IPS-20b (cell line): ENCODE measurements at regions not wholly inside any gene's neighbourhood (a gene's known extent, or its start where the extent isn't known, plus 50 kb on each side); places are given as distances from the start of the nearest gene placed in this dataset.
"Not testable (repeated sequence)": the region's sequence is repeated elsewhere in the genome, so short reads cannot be mapped to it uniquely, and the experiment has no call there.

ENCODE experiments used
- H3K27ac ChIP-seq: one replicate; pipeline ENCODE4 v1.5.1; 2013; ENCODE audit warnings: low read length
- H3K27me3 ChIP-seq: 2 replicates; pipeline ENCODE4 v1.6.1; 2013; ENCODE audit warnings: mild to moderate bottlenecking, low read length, inconsistent platforms; ENCODE audit not compliant: insufficient read depth
- H3K36me3 ChIP-seq: 2 replicates; pipeline ENCODE4 v1.6.1; 2013; ENCODE audit warnings: low read depth, mild to moderate bottlenecking, inconsistent platforms, low read length, moderate library complexity; ENCODE audit not compliant: insufficient read depth
- H3K4me1 ChIP-seq: 2 replicates; pipeline ENCODE4 v1.6.1; 2013; ENCODE audit warnings: mild to moderate bottlenecking, control low read depth, inconsistent platforms, low read length, moderate library complexity; ENCODE audit not compliant: insufficient read depth
- H3K4me3 ChIP-seq: 2 replicates; pipeline ENCODE4 v1.5.1; 2013; ENCODE audit warnings: mild to moderate bottlenecking, low read length, inconsistent platforms
- H3K9ac ChIP-seq: 2 replicates; pipeline ENCODE4 v1.6.1; 2013; ENCODE audit warnings: low read depth, mild to moderate bottlenecking, inconsistent platforms, low read length, moderate library complexity
- H3K9me3 ChIP-seq: 2 replicates; pipeline ENCODE4 v1.6.1; 2013; ENCODE audit warnings: mild to moderate bottlenecking, low read depth, low read length, inconsistent platforms; ENCODE audit not compliant: insufficient read depth

DNA sequence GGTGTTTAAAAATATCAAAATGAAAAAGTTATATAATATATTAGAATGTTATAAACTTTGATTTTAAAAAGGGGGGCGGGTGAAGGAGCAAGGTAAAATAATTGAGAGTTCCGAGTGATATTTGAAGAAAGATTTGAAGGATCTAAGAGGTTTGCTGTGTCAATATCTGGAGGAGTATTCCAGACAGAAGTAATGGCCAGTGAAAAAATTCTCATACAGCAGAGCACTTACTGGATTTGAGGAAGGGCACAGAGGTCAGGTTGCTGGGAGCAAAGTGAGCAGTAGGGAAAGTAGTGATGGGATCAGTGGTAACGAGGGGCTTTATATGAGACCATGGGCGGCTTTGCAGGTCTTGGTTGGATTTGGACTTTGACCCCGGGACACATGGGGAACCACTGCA, 531.5 kb downstream of the ADCYAP1 start:
- Histone ChIP-seq H3K9me3 (no peaks in the 10 kb centered on the region), H3K4me1 (peaks cover 4% of the 10 kb centered on the region; the same call in 1 of the 2 replicates), H3K9ac (no peak overlapping the region), H3K27ac (no peak overlapping the region), H3K36me3 (no peaks in the 10 kb centered on the region), H3K27me3 (no peaks in the 10 kb centered on the region), H3K4me3 (no peak overlapping the region)

DNA sequence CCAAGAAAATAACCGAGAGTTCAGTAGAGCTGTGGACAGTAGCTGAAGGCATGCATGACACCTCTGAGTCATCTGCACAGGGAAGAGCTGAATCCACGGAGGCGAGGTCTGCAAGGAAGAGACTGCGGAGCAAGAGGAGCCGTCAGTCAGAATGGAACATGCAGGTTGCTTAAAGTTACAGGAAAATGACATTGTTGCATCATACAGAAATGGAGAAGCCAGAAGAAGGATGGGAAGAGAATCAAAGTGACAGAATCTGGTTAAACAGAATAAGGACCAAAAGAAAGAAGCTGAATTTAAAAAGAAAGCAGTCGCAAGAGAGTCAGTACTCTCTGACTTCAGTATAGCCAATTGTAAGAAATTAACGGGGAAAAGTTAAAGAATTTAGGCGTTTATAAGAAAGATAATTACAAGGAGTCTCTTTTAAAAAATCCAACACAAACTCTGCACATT, 533.8 kb downstream of the ADCYAP1 start:
- H3K9me3 ChIP-seq: no peaks in the 10 kb centered on the region
- no peaks in the 10 kb centered on the region for H3K27me3 ChIP-seq
- peaks cover 4% of the 10 kb centered on the region; the same call in 1 of the 2 replicates for H3K4me1 ChIP-seq
- H3K36me3 ChIP-seq: no peaks in the 10 kb centered on the region
- H3K27ac ChIP-seq: no peak overlapping the region
- H3K9ac ChIP-seq: no peak overlapping the region
- H3K4me3 ChIP-seq: no peak overlapping the region

DNA sequence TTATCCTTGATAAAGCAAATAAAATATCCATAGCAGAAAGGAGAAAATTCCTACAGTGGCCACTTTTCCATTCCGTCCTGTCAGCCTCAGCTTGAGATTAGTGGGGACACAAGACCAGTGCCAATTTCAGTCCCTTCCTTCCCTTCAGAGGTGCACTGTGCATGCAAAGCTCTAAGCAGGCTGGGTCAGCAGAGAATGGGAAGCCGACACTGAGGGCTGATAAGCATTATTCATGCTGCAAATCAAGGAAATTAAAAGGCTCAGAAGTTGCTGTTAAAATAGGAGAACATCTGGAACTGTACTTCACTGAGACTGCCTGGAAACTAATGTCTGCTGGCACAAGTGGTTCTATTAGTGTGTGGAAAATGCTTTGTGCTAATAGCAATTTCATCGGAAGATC, 534.3 kb downstream of the ADCYAP1 start:
- Histone ChIP-seq H3K9me3 (no peaks in the 10 kb centered on the region), H3K27ac (no peak overlapping the region), H3K9ac (no peak overlapping the region), H3K36me3 (no peaks in the 10 kb centered on the region), H3K27me3 (no peaks in the 10 kb centered on the region), H3K4me1 (peaks cover 4% of the 10 kb centered on the region; the same call in 1 of the 2 replicates), H3K4me3 (no peak overlapping the region)

DNA sequence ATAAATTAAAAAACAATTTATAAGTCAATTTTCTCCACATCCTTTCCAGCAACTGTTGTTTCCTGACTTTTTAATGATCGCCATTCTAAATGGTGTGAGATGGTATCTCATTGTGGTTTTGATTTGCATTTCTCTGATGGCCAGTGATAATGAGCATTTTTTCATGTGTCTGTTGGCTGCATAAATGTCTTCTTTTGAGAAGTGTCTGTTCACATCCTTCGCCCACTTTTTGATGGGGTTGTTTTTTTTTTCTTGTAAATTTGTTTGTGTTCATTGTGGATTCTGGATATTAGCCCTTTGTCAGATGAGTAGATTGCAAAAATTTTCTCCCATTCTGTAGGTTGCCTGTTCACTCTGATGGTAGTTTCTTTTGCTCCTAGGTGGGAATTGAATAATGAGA, 539.4 kb downstream of the ADCYAP1 start:
- not testable (repeated sequence) for H3K9me3 ChIP-seq, H3K4me3 ChIP-seq, H3K27ac ChIP-seq

DNA sequence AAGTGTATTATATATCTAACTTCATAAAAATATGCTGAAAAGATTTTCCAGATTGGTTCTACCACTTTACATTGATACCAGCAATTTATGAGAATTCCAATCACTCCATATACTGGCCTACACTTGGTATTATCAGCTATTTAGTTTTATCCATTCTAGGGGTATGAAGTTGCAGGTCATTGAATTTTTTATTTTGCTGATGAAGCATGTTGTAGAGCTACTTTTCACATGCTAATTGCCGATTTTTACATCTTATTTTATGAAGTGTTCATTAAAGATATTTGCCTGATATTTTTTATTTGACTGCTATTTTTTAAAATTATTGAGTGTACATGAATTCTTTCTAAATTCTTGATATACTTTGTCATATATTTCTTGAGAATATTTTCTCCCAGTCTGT, 542.1 kb downstream of the ADCYAP1 start:
- Histone ChIP-seq H3K9ac (no peak overlapping the region), H3K4me3 (no peak overlapping the region), H3K9me3 (no peaks in the 10 kb centered on the region), H3K36me3 (no peaks in the 10 kb centered on the region), H3K27ac (no peak overlapping the region), H3K27me3 (no peaks in the 10 kb centered on the region), H3K4me1 (no peaks in the 10 kb centered on the region)

More for the DNA sequence above, 539.4 kb downstream of the ADCYAP1 start:
- H3K9ac ChIP-seq, H3K4me1 ChIP-seq, H3K27me3 ChIP-seq, H3K36me3 ChIP-seq: not testable (repeated sequence)

DNA sequence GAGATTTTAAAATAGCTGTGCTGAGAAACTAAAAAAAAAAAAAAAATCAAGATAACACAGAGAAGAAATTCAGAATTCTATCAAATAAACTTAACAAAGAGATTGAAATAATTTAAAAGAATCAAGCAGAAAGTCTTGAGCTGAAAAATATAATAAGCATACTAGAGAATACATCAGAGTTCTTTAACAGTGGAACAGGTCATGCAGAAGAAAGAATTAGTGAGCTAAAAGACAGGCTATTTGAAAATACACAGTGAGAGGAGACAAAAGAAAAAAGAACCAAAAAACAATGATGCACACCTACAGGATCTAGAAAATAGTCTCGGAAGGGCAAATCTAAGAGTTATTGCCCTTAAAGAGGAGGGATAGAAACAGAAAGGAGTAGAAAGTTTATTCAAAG, 548.1 kb downstream of the ADCYAP1 start:
- Histone ChIP-seq H3K36me3 (no peaks in the 10 kb centered on the region), H3K9me3 (peaks cover 3% of the 10 kb centered on the region; the same call in 1 of the 2 replicates), H3K9ac (no peak overlapping the region), H3K4me1 (no peaks in the 10 kb centered on the region), H3K27me3 (no peaks in the 10 kb centered on the region), H3K27ac (no peak overlapping the region), H3K4me3 (no peak overlapping the region)

DNA sequence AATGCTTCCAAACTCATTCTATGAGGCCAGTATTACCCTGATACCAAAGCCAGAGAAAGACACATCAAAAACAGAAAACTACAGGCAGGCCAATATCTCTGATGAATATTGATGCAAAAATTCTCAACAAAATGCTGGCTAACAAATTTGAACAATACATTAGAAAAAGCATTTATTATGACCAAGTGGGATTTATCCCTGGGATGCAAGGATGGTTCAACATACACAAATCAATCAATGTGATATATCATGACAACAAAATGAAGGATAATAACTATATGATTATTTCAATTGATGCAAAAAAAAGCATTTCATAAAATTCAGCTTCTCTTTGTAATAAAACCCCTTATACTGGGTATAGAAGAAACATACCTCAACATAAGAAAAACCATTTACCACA, 550.9 kb downstream of the ADCYAP1 start:
- Histone ChIP-seq H3K9ac (no peak overlapping the region), H3K27ac (no peak overlapping the region), H3K4me1 (no peaks in the 10 kb centered on the region), H3K27me3 (no peaks in the 10 kb centered on the region), H3K36me3 (no peaks in the 10 kb centered on the region), H3K9me3 (peaks cover 3% of the 10 kb centered on the region; the same call in 1 of the 2 replicates), H3K4me3 (no peak overlapping the region)

DNA sequence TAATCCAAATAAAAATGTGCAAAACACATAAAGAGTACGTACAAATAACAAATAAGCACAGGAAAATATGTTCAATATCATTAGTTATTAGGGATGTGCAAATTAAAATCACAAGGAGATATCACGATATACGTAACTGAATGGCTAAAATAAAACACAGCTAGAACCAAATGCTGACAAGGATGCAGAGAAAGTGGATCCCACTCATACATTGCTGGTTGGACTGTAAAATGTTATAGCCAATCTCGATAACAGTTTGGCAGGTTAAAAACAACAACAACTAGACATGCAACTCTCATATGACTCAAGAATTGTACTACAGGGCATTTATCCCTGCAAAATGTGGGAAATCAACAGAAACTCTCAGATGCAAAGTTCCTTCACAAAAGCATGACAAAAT, 553.9 kb downstream of the ADCYAP1 start:
- no peak overlapping the region for H3K27ac ChIP-seq
- H3K9ac ChIP-seq: no peak overlapping the region
- H3K36me3 ChIP-seq: no peaks in the 10 kb centered on the region
- H3K4me1 ChIP-seq: no peaks in the 10 kb centered on the region
- H3K4me3 ChIP-seq: no peak overlapping the region
- peaks cover 3% of the 10 kb centered on the region; the same call in 1 of the 2 replicates for H3K9me3 ChIP-seq
- H3K27me3 ChIP-seq: no peaks in the 10 kb centered on the region

DNA sequence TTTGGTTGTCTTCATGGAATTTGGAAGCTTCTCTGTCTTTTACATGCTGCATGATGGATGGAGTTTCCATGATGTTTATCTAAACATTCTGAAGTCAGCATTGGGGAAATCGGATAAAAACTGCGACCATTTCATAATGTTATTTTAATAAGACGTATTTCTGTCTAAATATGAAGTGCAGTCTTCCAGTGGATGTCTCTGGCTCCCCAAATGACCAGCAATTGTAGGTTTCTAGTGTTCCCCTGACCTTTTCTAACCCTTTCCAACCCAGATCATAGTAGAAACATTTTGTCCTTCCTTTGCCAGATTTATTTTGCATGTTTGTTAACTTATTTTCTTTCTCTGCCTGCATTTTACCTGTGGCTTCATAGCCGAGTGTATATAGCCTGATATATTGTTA, 559.3 kb downstream of the ADCYAP1 start:
- H3K27me3 ChIP-seq: no peaks in the 10 kb centered on the region
- H3K9ac ChIP-seq: no peak overlapping the region
- H3K9me3 ChIP-seq: no peaks in the 10 kb centered on the region
- no peak overlapping the region for H3K27ac ChIP-seq
- H3K4me1 ChIP-seq: no peaks in the 10 kb centered on the region
- no peaks in the 10 kb centered on the region for H3K36me3 ChIP-seq
- no peak overlapping the region for H3K4me3 ChIP-seq

DNA sequence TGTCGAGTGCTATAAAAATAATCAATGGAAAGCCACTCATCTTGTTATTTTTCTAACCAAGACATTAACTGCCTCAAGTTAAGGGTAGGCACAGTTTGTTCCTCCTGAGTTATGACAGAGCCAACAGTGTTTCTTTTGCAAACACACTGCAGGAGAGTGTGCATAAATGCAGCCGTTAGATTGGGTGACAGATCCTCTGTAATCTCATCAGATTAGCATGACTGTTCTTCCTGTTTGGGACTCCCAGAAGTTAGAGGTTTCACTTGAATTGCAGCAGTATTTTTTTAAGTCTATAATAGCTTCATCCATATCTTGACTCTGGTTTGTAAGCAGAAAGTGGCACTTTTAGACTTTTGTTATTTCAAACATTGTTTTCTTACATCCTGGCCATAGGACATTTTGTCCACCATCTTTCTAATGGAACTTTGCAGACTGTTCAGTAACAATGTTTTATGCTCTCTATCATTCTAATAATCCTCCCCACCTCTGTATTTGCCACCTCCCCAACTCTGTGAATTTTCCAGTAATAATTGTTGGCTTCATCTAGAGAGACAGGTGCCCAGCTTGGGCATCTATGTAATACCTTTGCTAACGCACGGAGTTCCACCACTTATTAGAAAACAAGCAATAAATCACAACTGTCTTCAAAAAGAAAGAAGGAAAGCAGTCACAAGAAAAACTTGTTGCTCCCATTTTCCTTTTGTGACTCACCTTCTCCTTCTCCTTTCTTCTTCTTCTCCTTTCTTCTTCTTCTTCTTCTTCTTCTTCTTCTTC, 560.0 kb downstream of the ADCYAP1 start:
- Histone ChIP-seq H3K9me3 (no peaks in the 10 kb centered on the region), H3K36me3 (no peaks in the 10 kb centered on the region), H3K27me3 (no peaks in the 10 kb centered on the region), H3K4me1 (no peaks in the 10 kb centered on the region), H3K27ac (no peak overlapping the region), H3K9ac (no peak overlapping the region), H3K4me3 (no peak overlapping the region)

DNA sequence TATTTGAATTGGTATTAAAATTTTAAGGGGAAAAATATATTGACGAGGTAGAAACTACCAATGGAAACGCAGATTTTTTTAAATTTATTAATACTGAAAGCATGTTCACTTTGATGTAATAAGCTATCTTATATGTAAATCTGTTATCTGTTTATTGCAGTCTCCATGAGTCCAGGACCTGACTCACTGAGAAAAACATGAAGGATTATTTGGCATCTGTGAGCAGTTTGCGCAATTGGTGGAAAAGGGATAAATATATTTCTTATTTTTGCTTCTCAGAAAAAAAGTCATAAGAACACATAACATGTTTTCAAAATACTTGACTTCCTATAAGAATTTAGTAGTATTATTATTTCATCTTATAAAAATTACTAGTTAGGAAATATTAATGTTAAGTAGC, 561.4 kb downstream of the ADCYAP1 start:
- no peaks in the 10 kb centered on the region for H3K36me3 ChIP-seq
- H3K27me3 ChIP-seq: no peaks in the 10 kb centered on the region
- no peaks in the 10 kb centered on the region for H3K4me1 ChIP-seq
- no peak overlapping the region for H3K9ac ChIP-seq
- H3K9me3 ChIP-seq: no peaks in the 10 kb centered on the region
- H3K4me3 ChIP-seq: no peak overlapping the region
- no peak overlapping the region for H3K27ac ChIP-seq

DNA sequence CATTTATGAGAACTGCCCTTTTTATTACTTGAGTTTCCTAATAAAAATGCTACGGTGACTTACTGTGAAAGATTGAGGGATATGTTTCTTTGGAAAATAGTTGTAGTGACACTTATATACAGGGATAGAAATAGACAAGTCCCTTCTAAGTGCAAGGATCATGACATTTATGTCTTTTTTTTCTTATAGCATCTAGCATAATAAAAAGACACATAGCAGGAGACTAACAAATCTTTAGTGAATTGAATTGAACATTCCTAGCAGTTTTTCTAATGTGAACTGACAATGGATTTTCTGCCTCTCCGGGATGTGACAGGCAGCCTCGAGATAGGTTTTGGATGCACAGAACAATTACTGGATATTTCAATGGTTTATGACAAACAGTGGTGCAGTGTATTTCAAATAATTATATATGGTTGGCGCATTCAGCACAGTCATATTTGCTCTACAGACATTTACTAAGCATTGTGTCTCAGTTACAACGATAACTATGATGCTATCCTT, 562.8 kb downstream of the ADCYAP1 start:
- Histone ChIP-seq H3K9me3 (no peaks in the 10 kb centered on the region), H3K4me1 (no peaks in the 10 kb centered on the region), H3K27ac (no peak overlapping the region), H3K27me3 (no peaks in the 10 kb centered on the region), H3K36me3 (no peaks in the 10 kb centered on the region), H3K4me3 (no peak overlapping the region), H3K9ac (no peak overlapping the region)
